ENCODE measurements at regions not wholly inside any gene's neighbourhood (a gene's known extent, or its start where the extent isn't known, plus 50 kb on each side); places are given as distances from the start of the nearest gene placed in this dataset.

DNA sequence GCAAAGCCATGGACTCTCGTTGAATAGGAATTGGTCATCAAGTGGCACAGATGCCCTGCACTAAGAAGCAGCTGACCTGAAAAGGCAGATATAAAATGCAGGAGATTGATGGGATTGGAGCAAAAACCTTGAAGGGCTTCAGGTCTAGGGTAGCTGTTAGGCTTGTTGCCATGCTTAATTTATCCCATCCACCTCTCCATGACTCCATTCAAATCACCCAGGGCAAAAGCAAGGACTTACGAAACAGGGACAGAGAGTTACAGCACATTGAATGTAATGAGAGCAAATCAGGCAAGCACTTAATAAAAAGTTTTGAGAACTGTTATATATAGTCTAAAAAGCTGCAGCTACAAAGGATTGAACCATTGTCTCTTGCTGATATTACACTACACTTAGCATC, 298.2 kb upstream of the ESRRG start:
- no peak for TF ChIP-seq CTCF (IDR thresholded peaks at IDR 0.05; ENCODE audit: low read depth, low read length)
- no peak for DNase-seq (ENCODE audit: low read depth in 2 of 2)

GRCh38 chr1:217019475-217019874, 296.2 kb upstream of the ESRRG start:
- no peak overlapping the region for H3K4me3 ChIP-seq (replicated peaks in 1 of 2; ENCODE audit: low read depth in 2 of 2, low read length in 2 of 2)
- no peak for DNase-seq (ENCODE audit: low read depth in 2 of 2)
- no peak for TF ChIP-seq CTCF (IDR thresholded peaks at IDR 0.05; ENCODE audit: low read depth, low read length)

More for the DNA sequence above, 298.2 kb upstream of the ESRRG start:
- H3K4me3 ChIP-seq (replicated peaks in 1 of 2; ENCODE audit: low read depth in 2 of 2, low read length in 2 of 2), result no peak overlapping the region

DNA sequence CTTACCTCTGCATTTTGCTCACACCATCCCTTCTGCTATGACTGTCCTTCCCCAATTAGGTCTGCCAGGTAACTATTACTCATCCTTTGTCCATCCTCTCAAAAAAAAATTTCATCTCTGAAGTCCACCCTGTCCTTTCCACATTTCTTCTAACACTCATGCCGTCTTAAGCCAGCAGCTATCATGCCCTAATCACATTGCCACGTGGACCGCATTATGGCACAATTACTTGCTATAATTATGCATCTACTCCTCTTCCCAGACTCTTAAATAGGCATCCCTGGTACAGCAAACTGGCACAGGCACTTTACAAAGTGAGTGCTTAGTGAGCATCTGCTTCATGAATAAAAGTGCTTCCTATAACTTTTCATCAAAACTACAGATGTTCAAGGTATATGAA, 295.4 kb upstream of the ESRRG start:
- H3K4me3 ChIP-seq (replicated peaks in 1 of 2; ENCODE audit: low read depth in 2 of 2, low read length in 2 of 2), result no peak overlapping the region
- no peak for TF ChIP-seq CTCF (IDR thresholded peaks at IDR 0.05; ENCODE audit: low read depth, low read length)
- DNase-seq (ENCODE audit: low read depth in 2 of 2), result no peak

DNA sequence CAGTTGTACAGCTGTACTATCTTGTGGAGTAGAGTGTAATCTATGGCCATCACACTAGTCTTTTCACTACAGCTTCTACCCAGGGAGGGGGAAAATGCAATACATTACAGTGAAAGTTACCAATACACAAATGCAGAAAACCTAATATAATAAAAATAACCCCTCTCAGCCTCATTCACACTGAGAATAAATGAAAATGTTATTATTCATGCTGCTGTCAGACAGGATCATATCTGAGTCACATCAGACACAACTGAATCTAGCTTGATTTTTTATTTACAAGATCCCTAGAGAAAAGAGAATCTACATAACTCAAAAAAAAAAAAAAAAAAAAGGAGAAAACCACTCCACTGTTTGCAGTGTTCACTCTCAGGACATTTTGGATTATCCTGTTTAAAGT, 293.9 kb upstream of the ESRRG start:
- DNase-seq (ENCODE audit: low read depth in 2 of 2), result no peak
- no peak for TF ChIP-seq CTCF (IDR thresholded peaks at IDR 0.05; ENCODE audit: low read depth, low read length)
- no peak overlapping the region for H3K4me3 ChIP-seq (replicated peaks in 1 of 2; ENCODE audit: low read depth in 2 of 2, low read length in 2 of 2)

GRCh38 chr1:217014066-217014465, 290.8 kb upstream of the ESRRG start:
- no peak overlapping the region for H3K4me3 ChIP-seq (replicated peaks in 1 of 2; ENCODE audit: low read depth in 2 of 2, low read length in 2 of 2)
- TF ChIP-seq CTCF (IDR thresholded peaks at IDR 0.05; ENCODE audit: low read depth, low read length), result no peak
- no peak for DNase-seq (ENCODE audit: low read depth in 2 of 2)

- no peak for TF ChIP-seq CTCF (IDR thresholded peaks at IDR 0.05; ENCODE audit: low read depth, low read length)
- H3K4me3 ChIP-seq (replicated peaks in 1 of 2; ENCODE audit: low read depth in 2 of 2, low read length in 2 of 2), result no peak overlapping the region
- no peak for DNase-seq (ENCODE audit: low read depth in 2 of 2)
These were observed 289.4 kb upstream of the ESRRG start for GRCh38 chr1:217012659-217013058.

DNA sequence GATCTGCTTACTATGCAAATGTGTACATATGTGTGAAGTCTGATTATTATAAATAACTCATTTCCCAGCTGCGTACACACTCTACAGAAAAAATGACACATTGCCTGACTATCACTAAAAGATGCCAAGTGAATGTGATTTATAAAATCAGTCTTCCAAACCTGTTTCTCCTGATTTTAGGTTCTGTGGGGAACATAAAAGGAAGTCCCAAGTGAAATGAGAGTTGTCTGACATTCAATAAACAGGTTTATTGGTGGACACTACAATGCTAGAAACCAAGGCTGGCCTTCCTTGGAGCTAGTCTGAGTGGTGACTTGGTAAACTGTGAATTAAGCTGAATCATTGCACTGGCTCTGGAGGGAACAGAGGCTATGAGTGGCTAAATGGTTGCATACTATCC, 287.9 kb upstream of the ESRRG start:
- DNase-seq (ENCODE audit: low read depth in 2 of 2), result no peak
- no peak overlapping the region for H3K4me3 ChIP-seq (replicated peaks in 1 of 2; ENCODE audit: low read depth in 2 of 2, low read length in 2 of 2)
- TF ChIP-seq CTCF (IDR thresholded peaks at IDR 0.05; ENCODE audit: low read depth, low read length), result no peak

All from cardiac fibroblast (primary cell).